ENCODE measurements at regions not wholly inside any gene's neighbourhood (a gene's known extent, or its start where the extent isn't known, plus 50 kb on each side); places are given as distances from the start of the nearest gene placed in this dataset.
A peak's percentile ranks its signal among the peaks of the same experiment; 100 is the strongest.
"Not testable (repeated sequence)": the region's sequence is repeated elsewhere in the genome, so short reads cannot be mapped to it uniquely, and the experiment has no call there.

GRCh38 chr3:98644168-98644567, 50.8 kb upstream of the CPOX start:
- no peak for DNase-seq

GRCh38 chr3:98645039-98645438, 51.6 kb upstream of the CPOX start:
- DNase-seq, result no peak

- DNase-seq, result no peak
Observed at GRCh38 chr3:98646680-98647079, 53.3 kb upstream of the CPOX start.

GRCh38 chr3:98647197-98647596, 53.8 kb upstream of the CPOX start:
- DNase-seq, result no peak

- DNase-seq, result no peak
Observed at GRCh38 chr3:98650971-98651779, 57.8 kb upstream of the CPOX start.

- DNase-seq, result no peak
Observed at GRCh38 chr3:98651780-98652077, 58.3 kb upstream of the CPOX start.

- DNase-seq, result no peak
Observed at GRCh38 chr3:98655666-98656065, 62.3 kb upstream of the CPOX start.

- peak in 4 of 5 donors; percentile 12 to 45 (median 22) for DNase-seq
Observed at GRCh38 chr3:98657457-98657856, 64.0 kb upstream of the CPOX start.

GRCh38 chr3:98662699-98663098, 69.3 kb upstream of the CPOX start:
- DNase-seq, result no peak

- DNase-seq, result no peak
Observed at GRCh38 chr3:98670020-98670419, 76.6 kb upstream of the CPOX start.

- DNase-seq, result no peak
Observed at GRCh38 chr3:98679986-98680385, 83.2 kb upstream of the ST3GAL6 start.

GRCh38 chr3:98680723-98681122, 82.4 kb upstream of the ST3GAL6 start:
- no peak for DNase-seq

GRCh38 chr3:98681486-98681885, 81.7 kb upstream of the ST3GAL6 start:
- DNase-seq, result no peak

GRCh38 chr3:98682391-98682790, 80.7 kb upstream of the ST3GAL6 start:
- DNase-seq, result not testable (repeated sequence)

GRCh38 chr3:98688363-98688762, 74.8 kb upstream of the ST3GAL6 start:
- DNase-seq, result no peak

GRCh38 chr3:98690876-98691275, 72.3 kb upstream of the ST3GAL6 start:
- no peak for DNase-seq

- no peak for DNase-seq
Observed at GRCh38 chr3:98691897-98692296, 71.2 kb upstream of the ST3GAL6 start.

GRCh38 chr3:98692787-98693473, 70.2 kb upstream of the ST3GAL6 start:
- no peak for DNase-seq

- no peak for DNase-seq
Observed at GRCh38 chr3:98695796-98696195, 67.3 kb upstream of the ST3GAL6 start.

- not testable (repeated sequence) for DNase-seq
Observed at GRCh38 chr3:98696296-98696695, 66.8 kb upstream of the ST3GAL6 start.

GRCh38 chr3:98697225-98697624, 65.9 kb upstream of the ST3GAL6 start:
- DNase-seq, result no peak

GRCh38 chr3:98699132-98699531, 64.0 kb upstream of the ST3GAL6 start:
- DNase-seq, result no peak

- no peak for DNase-seq
Observed at GRCh38 chr3:98701071-98701675, 62.0 kb upstream of the ST3GAL6 start.

GRCh38 chr3:98702166-98702565, 61.0 kb upstream of the ST3GAL6 start:
- no peak for DNase-seq

Data from T-helper 1 cell (primary cell).